ENCODE measurements at regions not wholly inside any gene's neighbourhood (a gene's known extent, or its start where the extent isn't known, plus 50 kb on each side); places are given as distances from the start of the nearest gene placed in this dataset.
"Not testable (repeated sequence)": the region's sequence is repeated elsewhere in the genome, so short reads cannot be mapped to it uniquely, and the experiment has no call there.

- not testable (repeated sequence) for DNase-seq (ENCODE audit: low read depth in 2 of 2)
These were observed 97.1 kb downstream of the PPIAL4G start for GRCh38 chr1:148386031-148386398.

- no peak for DNase-seq (ENCODE audit: low read depth in 2 of 2)
These were observed 97.6 kb downstream of the PPIAL4G start for GRCh38 chr1:148385371-148386030.

GRCh38 chr1:148383966-148384365 lies 99.1 kb downstream of the PPIAL4G start:
- DNase-seq (ENCODE audit: low read depth in 2 of 2), result no peak

GRCh38 chr1:148379697-148380096 lies 103.4 kb downstream of the PPIAL4G start:
- DNase-seq (ENCODE audit: low read depth in 2 of 2), result no peak

- DNase-seq (ENCODE audit: low read depth in 2 of 2), result no peak
These were observed 104.0 kb downstream of the PPIAL4G start for GRCh38 chr1:148379170-148379500.

GRCh38 chr1:148377992-148378391 lies 105.1 kb downstream of the PPIAL4G start:
- DNase-seq (ENCODE audit: low read depth in 2 of 2), result not testable (repeated sequence)

- DNase-seq (ENCODE audit: low read depth in 2 of 2), result not testable (repeated sequence)
These were observed 106.1 kb downstream of the PPIAL4G start for GRCh38 chr1:148377045-148377444.

- DNase-seq (ENCODE audit: low read depth in 2 of 2), result no peak
These were observed 109.0 kb downstream of the PPIAL4G start for GRCh38 chr1:148374101-148374500.

GRCh38 chr1:148373192-148373925 lies 109.7 kb downstream of the PPIAL4G start:
- no peak for DNase-seq (ENCODE audit: low read depth in 2 of 2)

- no peak for DNase-seq (ENCODE audit: low read depth in 2 of 2)
These were observed 110.4 kb downstream of the PPIAL4G start for GRCh38 chr1:148372731-148373130.

GRCh38 chr1:148372051-148372726 lies 110.9 kb downstream of the PPIAL4G start:
- DNase-seq (ENCODE audit: low read depth in 2 of 2), result not testable (repeated sequence)

GRCh38 chr1:148371551-148371994 lies 111.5 kb downstream of the PPIAL4G start:
- DNase-seq (ENCODE audit: low read depth in 2 of 2), result peak; percentile 47 to 52

- DNase-seq (ENCODE audit: low read depth in 2 of 2), result not testable (repeated sequence)
These were observed 112.4 kb downstream of the PPIAL4G start for GRCh38 chr1:148370661-148371060.

- DNase-seq (ENCODE audit: low read depth in 2 of 2), result no peak
These were observed 115.5 kb downstream of the PPIAL4G start for GRCh38 chr1:148367596-148367995.

GRCh38 chr1:148366136-148366753 lies 116.9 kb downstream of the PPIAL4G start:
- not testable (repeated sequence) for DNase-seq (ENCODE audit: low read depth in 2 of 2)

GRCh38 chr1:148365151-148365550 lies 118.0 kb downstream of the PPIAL4G start:
- not testable (repeated sequence) for DNase-seq (ENCODE audit: low read depth in 2 of 2)

GRCh38 chr1:148363979-148364378 lies 119.1 kb downstream of the PPIAL4G start:
- not testable (repeated sequence) for DNase-seq (ENCODE audit: low read depth in 2 of 2)

GRCh38 chr1:148363439-148363810 lies 119.7 kb downstream of the PPIAL4G start:
- DNase-seq (ENCODE audit: low read depth in 2 of 2), result no peak

- no peak for DNase-seq (ENCODE audit: low read depth in 2 of 2)
These were observed 120.3 kb downstream of the PPIAL4G start for GRCh38 chr1:148362626-148363438.

GRCh38 chr1:148362216-148362611 lies 120.9 kb downstream of the PPIAL4G start:
- no peak for DNase-seq (ENCODE audit: low read depth in 2 of 2)

- DNase-seq (ENCODE audit: low read depth in 2 of 2), result not testable (repeated sequence)
These were observed 121.5 kb downstream of the PPIAL4G start for GRCh38 chr1:148361427-148362215.

All from stimulated activated CD8-positive, alpha-beta memory T cell treated with anti-CD3 and anti-CD28 coated beads, Interleukin-7, amount 100 ng/mL, for 1 hour (primary cell).